GM15510 (cell line): ENCODE measurements at regions not wholly inside any gene's neighbourhood (a gene's known extent, or its start where the extent isn't known, plus 50 kb on each side); places are given as distances from the start of the nearest gene placed in this dataset.

Experiments used
- POLR2A ChIP-seq: IDR thresholded peaks from 3 replicates; pipeline ENCODE4 v1.6.1; 2011; ENCODE audit warnings: borderline replicate concordance; ENCODE audit not compliant: insufficient read length; ENCODE audit errors: extremely low read depth

- no peak for TF ChIP-seq POLR2A
These were observed 87.7 kb upstream of the NOX3 start for GRCh38 chr6:155543166-155543847.

- no peak for TF ChIP-seq POLR2A
These were observed 86.4 kb upstream of the NOX3 start for GRCh38 chr6:155542036-155542435.

- no peak for TF ChIP-seq POLR2A
These were observed 83.2 kb upstream of the NOX3 start for GRCh38 chr6:155538708-155539390.

- TF ChIP-seq POLR2A: no peak
These were observed 79.0 kb upstream of the NOX3 start for GRCh38 chr6:155534678-155535077.

GRCh38 chr6:155530219-155530834, 74.7 kb upstream of the NOX3 start:
- no peak for TF ChIP-seq POLR2A

GRCh38 chr6:155528982-155529453, 73.4 kb upstream of the NOX3 start:
- no peak for TF ChIP-seq POLR2A

- TF ChIP-seq POLR2A: no peak
These were observed 72.7 kb upstream of the NOX3 start for GRCh38 chr6:155528335-155528734.

GRCh38 chr6:155527443-155527842, 71.8 kb upstream of the NOX3 start:
- TF ChIP-seq POLR2A: no peak

- TF ChIP-seq POLR2A: no peak
These were observed 68.4 kb upstream of the NOX3 start for GRCh38 chr6:155523821-155524651.

GRCh38 chr6:155521719-155522118, 66.1 kb upstream of the NOX3 start:
- no peak for TF ChIP-seq POLR2A

GRCh38 chr6:155520078-155520477, 64.4 kb upstream of the NOX3 start:
- no peak for TF ChIP-seq POLR2A

GRCh38 chr6:155519176-155519738, 63.6 kb upstream of the NOX3 start:
- TF ChIP-seq POLR2A: no peak

- no peak for TF ChIP-seq POLR2A
These were observed 61.7 kb upstream of the NOX3 start for GRCh38 chr6:155517294-155517693.

- TF ChIP-seq POLR2A: no peak
These were observed 55.2 kb upstream of the NOX3 start for GRCh38 chr6:155510879-155511278.

GRCh38 chr6:155509743-155510475, 54.3 kb upstream of the NOX3 start:
- TF ChIP-seq POLR2A: no peak

- TF ChIP-seq POLR2A: no peak
These were observed 50.0 kb upstream of the NOX3 start for GRCh38 chr6:155505608-155505989.
